GM19351 (cell line): ENCODE measurements at regions not wholly inside any gene's neighbourhood (a gene's known extent, or its start where the extent isn't known, plus 50 kb on each side); places are given as distances from the start of the nearest gene placed in this dataset.
"Not testable (repeated sequence)": the region's sequence is repeated elsewhere in the genome, so short reads cannot be mapped to it uniquely, and the experiment has no call there.

Source experiments
- ATAC-seq: cut with Tn5 transposase; IDR thresholded peaks from one replicate; pipeline ENCODE4 v1.9.1; 2021; ENCODE audit warnings: mild to moderate bottlenecking, moderate library complexity; ENCODE audit not compliant: unreplicated experiment

DNA sequence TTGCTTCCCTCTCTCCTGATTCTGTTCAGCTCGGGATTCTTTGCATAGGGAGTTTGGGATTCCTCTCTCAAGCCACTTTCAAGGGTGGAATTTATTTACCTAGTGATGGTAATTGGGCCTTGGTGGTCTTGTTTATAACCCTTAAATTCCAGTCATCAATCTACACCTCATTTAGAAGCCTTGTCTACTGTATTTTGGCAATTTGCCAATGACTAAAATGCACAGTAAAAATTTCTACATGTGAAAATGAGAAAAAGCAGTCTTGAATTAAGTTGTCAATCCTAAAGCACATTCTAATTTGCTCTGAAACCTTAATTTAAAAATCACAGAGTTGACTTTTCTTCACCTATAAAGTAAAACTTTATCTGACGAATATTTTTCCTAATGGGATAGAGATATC lies 749.2 kb upstream of the CRIM1 start:
- ATAC-seq: no peak

DNA sequence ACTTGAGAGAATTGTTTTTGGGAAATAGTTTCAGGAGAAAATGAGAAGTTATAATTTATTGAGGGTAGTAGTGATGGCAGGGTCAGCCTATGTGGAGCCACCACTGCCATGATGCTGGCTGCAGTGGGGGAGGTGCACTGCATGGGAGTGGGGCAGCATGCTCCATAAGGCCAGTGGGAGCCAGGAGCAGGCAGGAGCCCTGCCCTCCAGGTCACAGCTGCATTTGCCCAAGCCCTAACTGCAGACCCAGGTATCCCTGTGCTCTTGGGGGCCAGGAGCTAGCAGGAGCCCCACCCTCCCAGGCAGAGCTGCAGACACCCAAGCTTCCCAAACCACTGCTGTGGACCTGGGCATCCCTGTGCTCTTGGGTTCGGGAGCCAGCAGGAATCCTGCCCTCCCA lies 757.3 kb upstream of the CRIM1 start:
- no peak for ATAC-seq

DNA sequence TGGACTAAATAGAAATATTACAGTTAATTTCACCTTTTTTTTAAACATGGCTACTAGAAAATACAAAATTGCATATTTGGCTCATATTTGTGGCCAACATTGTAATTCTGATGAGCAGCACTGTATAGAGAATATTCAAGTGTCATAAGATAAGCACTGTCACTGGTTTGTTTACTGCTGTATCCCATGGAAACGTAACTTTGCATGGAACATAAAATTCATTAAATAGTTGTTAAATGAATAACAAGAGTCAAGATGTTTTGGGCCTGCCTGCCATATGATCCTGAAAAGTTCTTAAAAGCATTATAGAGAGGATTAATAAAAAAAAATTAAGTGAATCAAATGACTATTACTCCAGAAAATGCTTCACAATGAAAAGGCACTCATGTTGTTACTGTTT lies 763.7 kb upstream of the CRIM1 start:
- ATAC-seq: no peak

DNA sequence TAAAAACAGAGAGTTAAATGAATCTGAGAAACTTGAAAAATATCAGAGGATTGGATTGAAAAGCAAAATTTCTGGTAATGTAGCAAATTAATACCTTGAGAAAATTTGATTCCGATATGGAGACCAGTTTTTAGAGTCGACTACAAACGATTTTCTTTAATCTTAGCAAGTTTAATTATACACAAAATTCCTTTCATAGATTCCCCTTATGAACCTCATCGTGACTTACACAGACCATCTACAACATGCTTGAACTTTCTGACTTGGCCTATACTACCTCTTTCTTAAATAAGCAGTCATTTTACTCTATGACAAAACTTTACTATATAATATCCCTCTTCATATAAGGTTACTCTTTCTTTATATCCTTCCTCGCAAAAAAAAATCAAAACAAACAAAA lies 769.6 kb upstream of the CRIM1 start:
- no peak for ATAC-seq

DNA sequence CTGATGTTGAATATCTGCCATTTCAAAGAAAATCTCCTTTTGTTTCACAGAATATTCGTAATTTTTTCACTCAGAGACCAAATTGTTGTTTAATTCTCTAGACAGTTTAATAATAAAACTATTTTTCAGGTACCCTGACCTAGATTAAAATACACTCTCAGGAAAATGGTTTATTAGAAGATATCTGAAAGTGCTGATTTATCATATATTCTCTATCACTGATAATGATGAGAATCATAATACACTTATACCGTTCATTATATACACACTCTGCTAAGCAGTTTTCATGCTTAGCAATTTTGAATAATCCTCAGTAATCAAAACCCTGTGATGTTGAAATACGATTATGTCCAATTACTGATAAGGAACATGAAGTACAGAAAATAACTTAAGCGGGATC lies 772.9 kb upstream of the CRIM1 start:
- ATAC-seq: no peak

DNA sequence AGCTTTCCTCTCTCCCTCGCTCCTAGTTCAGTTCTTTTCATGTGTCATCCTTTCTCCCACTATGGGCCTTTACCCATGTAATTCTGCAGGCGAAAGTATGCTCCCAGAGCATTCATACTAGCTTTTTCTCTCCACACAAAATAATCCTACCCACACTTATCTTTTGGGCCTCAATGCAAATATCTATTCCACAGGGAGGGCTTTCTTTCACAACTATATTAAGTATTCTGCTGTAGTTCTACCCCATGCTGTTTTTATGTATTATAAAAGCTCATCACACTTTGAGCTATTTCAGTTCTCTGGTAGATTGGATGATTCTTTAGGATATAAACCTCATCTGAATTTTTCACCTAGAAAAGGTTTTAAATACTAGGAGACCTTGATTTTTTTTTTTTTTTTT lies 774.6 kb upstream of the CRIM1 start:
- no peak for ATAC-seq

DNA sequence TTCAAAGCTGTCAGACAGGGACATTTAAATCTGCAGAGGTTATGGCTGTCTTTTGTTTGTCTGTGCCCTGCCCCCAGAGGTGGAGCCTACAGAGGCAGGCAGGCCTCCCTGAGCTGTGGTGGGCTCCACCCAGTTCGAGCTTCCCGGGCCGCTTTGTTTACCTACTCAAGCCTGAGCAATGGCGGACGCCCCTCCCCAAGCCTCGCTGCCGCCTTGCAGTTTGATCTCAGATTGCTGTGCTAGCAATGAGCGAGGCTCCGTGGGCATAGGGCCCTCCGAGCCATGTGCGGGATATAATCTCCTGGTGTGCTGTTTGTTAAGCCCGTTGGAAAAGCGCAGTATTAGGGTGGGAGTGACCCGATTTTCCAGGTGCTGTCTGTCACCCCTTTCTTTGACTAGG lies 787.0 kb upstream of the CRIM1 start:
- ATAC-seq: not testable (repeated sequence)

DNA sequence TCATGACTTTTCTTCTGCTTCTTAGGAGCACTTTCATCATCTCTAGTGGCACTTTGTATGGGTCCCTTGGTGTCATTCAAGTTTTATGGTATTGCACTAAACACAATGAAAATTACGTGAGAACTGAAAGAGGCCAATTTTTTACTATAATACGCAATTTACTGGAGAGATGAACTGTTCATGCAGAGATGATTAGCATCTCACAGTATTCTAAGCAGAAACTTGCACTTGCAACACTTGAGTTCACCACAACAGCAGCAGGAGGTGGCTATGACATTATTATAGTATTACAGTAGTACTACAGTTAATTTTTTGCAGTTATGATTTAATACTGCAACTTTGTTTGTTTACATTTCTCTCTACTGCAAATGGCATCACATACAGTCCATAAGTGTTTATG lies 793.1 kb upstream of the CRIM1 start:
- ATAC-seq: no peak

DNA sequence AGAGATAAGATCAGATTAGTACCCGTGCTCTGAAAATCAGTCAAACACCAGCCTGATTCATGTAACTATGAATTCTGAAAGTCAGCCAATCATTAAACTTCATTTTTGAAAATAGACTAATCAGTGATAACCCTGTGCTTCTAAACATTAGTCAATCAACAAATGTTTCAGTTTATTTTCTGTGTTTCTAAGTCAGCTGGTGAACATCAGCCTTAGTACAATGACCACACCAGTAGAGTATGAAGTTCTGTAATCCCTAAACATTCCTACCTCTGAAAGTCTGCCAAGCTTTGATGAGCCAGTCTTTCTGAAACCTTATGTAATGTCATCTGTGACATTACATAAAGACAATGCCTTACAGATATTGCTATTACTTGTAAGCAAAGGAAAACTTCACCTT lies 807.4 kb upstream of the CRIM1 start:
- no peak for ATAC-seq

DNA sequence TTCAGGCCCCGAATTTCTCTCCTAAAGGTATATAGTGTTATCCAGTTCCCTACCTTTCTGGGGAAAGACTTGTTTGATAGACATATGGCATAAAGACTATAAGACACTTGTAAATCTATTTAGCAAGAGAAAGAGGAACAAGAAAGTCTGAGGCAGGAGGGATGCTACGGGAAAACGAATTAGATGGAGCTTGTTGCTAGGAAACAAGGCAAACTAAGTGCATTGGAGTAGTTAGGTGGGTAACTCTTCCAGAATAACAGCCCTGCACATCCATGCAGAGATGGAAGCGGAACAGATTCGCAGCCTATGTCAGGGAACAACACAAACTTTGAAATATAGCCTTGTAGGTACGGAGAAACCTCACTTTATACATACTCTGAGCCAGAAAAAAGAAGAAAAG lies 810.3 kb upstream of the CRIM1 start:
- ATAC-seq: no peak

DNA sequence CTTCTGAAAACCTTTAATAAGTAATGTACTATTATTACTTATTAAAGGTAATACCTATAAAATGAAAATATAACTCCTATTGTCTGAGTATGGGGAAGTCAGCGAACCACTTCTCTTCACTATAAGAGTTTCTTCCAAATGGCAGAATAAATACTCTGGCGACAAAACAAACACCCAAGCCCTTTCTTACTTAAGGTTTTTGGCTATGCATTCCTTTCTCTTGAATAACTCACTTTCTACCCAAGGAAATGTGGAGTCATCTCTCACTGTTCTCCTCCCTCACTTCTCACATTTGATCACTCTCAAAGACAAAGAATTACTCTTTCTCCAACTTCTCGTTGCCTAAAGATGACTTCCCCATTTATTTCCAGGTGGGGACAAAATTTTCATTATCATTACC lies 816.8 kb upstream of the CRIM1 start:
- ATAC-seq: no peak

DNA sequence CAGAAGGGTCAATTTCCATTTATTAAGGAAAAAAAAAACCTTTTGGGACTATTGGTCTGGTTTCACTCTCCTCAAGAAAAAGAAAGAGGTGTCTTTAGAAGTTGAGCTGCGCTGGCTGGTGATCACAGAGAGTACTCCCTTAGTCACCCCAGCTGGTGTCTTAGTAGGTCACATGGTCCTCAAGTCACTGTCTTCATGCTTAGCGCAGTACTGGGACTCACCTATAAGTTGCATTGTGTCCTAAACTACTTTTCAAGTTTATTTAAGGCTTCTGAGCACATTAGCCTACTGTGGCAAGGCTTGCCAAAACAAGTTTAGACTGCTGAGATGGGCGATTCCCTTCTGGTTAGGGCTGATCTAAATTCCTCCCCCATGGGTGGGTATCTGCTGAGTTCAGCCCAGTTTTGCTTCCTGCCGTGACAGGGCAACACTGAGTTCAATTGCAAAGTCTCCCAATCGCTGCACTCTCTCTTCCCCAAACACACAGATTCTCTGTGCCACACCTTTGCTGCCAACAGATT lies 824.9 kb upstream of the CRIM1 start:
- ATAC-seq: no peak

DNA sequence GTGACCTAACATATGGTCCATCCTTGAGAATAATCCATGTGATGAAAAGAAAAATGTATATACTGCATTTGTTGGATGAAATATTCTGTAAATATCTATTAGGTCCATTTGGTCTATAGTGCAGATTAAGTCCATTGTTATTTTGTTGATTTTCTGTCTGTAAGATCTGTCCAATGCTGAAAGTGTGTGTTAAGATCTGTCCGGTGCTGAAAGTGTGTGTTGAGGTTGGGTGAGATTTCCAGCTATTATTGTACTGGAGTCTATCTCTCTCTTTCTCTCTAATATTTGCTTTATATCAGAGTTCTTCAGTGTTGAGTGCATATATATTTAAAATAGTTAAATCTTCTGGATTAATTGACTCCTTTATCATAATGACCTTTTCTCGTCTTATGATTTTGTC lies 828.8 kb upstream of the CRIM1 start:
- ATAC-seq: no peak

DNA sequence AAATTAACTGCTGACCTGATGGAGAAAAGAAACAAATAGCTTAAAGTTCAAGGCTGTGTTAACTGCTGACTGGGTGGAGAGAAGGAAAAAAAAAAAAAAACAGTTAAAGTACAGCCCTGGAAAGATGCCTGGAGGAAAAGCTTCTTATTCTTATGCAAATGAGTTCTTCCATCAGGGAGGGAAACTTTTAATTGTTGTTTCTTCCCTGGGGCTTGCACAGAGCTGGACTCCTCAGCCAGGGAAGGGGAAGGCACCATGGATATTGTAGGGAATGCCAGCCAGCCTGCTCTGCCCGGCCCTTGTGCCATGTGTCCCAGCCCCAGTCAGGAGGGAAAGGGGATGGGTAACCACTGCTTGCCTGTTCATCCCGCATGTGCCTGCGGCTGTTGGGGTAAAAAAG lies 833.1 kb upstream of the CRIM1 start:
- ATAC-seq: no peak

DNA sequence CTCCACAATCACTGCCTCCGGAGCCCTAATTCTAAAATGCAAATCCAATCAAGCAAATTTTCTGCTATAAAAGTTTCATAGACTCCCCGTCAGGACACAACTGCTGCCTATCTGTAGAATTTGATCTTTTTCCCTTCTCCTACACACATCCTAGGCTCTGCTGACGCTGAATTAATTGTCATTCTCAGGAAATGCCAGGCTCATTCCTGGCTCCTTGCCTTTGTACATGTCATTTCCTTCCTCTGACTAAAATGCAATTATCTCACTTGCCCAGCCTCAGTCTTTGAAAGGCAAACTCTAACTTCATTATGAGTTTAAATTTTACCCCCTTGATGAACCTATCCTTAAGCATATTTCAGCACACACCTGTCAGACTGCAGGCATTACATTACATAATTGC lies 844.9 kb upstream of the CRIM1 start:
- ATAC-seq: no peak

DNA sequence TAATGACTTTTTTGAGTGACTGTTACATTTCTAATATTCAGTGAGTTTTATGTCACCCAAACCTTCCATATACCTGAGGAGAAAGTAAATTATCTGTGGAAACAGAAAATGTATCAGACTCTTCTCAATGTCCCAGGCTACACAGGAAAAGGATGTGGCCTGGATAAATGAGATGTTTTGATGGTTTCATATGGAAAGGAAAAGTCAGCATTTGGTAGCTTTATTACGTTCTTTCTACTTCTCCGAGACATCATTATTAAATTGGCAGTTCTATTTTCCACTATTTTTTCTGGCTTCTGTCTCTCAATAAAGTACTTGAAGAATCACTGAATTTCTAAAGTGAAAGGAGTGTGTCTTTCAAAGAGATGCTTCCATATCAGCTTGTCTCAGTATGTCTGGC lies 847.0 kb upstream of the CRIM1 start:
- no peak for ATAC-seq

DNA sequence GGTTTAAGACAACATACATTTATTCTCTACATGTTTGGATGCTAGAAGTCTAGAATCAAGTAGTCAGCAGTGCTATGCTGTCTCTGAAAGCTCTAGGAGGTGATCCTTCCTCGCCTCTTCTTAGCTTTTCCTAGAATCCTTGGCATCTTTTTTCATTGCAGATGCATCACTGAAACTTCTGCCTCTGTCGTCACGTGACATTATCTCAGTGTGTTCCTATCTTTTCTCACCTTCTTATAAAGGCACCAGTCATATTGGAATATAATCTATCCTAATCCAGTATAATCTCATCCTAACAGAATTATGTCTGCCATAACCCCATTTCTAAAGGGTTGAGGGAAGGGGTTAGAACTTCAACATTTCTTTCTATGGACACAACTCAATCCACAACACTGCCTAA lies 851.2 kb upstream of the CRIM1 start:
- ATAC-seq: no peak

DNA sequence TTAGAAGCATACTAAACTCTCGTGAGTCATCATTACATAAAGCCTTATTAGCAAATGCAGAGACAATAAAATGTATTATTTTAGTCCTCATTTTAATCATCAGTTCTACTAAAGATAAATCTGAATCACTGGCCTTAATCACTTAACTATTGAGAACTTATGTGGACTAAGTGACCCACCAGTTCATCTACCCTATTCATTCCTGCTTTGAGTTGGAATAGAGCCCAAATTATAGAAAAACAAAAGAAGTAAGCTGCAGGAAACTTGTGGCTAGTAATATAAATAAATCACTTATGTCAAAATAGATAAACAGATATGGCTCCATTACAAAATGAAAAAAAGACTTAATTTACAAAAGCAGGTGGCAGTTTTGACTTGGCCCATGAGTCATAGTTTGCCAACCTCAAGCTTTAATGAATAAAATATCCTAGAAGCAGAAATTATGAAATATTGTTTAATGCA lies 851.8 kb upstream of the CRIM1 start:
- ATAC-seq: no peak

DNA sequence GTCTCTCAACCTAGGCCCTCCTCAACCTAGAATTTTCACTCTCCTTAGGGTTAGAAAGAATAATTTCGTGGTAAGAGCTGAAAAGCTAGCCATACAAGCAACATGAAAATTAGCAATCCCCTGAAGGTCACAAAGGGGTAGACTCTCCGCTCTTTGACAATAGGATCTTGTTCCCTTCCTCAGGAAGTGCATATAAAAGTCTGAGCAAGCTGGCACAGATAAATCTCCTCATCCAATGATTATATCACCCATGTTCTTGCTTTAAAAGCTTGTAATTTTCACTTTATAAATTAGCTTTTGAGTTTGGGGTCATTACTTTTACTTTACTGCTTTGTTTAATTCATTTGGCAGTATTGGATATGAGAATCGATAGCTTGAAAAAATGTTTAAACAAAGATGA lies 852.3 kb upstream of the CRIM1 start:
- no peak for ATAC-seq

DNA sequence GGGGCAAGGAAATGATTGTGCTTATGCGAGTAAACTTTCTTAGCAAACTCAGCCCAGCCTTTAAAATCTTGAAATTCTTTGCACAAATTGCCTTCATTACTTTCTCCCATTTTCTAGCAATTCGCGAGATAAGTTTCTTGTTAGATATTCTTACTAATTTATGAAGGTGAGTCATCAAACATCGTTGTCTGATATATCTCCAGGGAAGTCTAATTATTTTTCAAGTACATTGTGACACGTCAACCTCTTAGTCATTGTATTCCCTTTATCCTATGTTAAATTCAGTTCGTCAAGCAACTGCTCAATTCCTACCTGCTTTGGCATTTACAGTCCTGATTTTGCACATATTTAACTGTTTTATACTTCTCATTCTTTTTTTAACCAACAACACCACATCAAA lies 854.5 kb upstream of the CRIM1 start:
- ATAC-seq: no peak

DNA sequence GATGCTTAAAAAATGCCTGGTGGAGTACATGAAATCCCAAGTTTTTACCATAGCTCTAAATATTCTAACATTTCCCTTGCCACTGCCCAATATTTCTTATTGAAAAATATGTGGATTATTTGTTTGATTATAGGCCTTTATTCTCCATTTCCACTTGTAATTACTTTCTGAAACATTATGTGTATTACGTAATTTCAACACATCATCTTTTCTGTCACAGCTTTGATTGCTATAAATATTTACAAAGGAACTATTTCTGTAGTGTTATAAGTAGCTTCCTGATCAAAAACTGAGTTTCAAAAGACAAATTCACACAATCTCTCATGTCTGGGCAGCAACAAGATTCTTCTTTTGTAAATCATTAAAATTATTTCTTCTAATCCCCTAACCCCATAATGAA lies 859.6 kb upstream of the CRIM1 start:
- ATAC-seq: no peak

DNA sequence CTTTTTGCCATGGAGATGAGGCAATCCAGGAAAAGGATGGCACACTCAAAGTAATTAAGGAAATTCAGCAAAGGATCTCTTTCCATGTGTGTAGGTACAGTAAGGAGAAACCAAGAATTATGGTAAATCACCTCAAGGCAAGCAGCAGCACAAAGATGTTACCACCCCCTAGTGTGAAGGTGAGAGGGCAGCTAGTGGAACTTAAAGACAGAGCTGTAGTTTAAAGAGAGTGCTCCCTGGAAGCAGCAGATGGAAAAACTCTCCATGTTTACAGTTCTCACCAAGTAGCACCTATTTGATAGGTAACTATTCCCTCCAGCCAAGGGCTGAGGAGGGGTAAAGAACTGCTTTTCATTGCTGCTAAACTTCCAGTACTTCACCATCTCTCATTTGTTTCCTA lies 860.4 kb upstream of the CRIM1 start:
- ATAC-seq: no peak

DNA sequence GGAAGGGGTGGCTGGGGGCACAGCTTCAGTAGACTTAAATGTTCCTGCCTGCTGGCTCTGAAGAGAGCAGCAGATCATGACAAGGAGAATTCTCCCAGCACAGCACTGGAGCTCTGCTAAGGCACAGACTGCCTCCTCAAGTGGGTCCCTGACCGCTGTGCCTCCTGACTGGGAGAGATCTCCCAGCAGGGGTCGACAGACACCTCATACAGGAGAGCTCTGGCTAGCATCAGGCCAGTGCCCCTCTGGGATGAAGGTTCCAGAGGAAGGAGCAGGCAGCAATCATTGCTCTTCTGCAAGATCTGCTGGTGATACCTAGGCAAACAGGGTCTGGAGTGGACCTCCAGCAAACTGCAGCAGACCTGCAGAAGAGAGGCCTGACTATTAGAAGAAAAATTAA lies 877.5 kb upstream of the CRIM1 start:
- ATAC-seq: not testable (repeated sequence)

DNA sequence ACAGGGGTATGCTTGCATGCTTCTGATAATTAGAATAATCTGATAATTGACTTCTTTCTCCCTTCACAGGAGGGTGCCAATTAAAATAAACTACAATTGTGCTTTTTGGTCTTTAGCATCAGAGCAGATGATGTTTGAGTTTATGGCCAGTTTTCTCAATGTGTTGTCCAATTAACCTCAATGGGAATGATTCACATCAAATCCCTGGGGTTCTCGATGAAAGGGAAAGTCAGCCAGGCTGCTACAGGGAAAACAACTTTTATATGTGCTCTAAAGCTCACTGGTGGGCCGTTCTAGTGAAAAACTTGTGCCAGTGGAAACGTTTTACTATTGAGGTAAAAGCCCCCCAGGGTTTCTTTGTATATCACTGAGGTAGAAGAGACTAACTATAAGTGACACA lies 887.3 kb upstream of the CRIM1 start:
- ATAC-seq: no peak
